Adipocyte (in vitro differentiated cells): ENCODE measurements at regions not wholly inside any gene's neighbourhood (a gene's known extent, or its start where the extent isn't known, plus 50 kb on each side); places are given as distances from the start of the nearest gene placed in this dataset.

Experiments
- DNase-seq: peaks from one replicate; pipeline ENCODE4 v3.0.0-alpha.2; 2015; ENCODE audit warnings: low read depth
- H3K27me3 ChIP-seq: replicated peaks from 2 replicates; pipeline ENCODE4 v1.7.0; 2013; ENCODE audit warnings: mild to moderate bottlenecking, low read length, moderate library complexity; ENCODE audit not compliant: control insufficient read depth, insufficient read depth
- H3K36me3 ChIP-seq: 2 replicates; pipeline ENCODE4 v1.7.0; 2013; ENCODE audit warnings: low read length, mild to moderate bottlenecking, moderate library complexity; ENCODE audit not compliant: control insufficient read depth, insufficient read depth, severe bottlenecking
- H3K4me1 ChIP-seq: 2 replicates; pipeline ENCODE4 v1.7.0; 2013; ENCODE audit warnings: mild to moderate bottlenecking, low read length, moderate library complexity; ENCODE audit not compliant: control insufficient read depth, insufficient read depth
- H3K4me3 ChIP-seq: 2 replicates; pipeline ENCODE4 v1.7.0; 2013; ENCODE audit warnings: mild to moderate bottlenecking, low read length, moderate library complexity
- H3K9ac ChIP-seq: 2 replicates; pipeline ENCODE4 v1.7.0; 2013; ENCODE audit warnings: mild to moderate bottlenecking, low read length, moderate library complexity
- H3K9me3 ChIP-seq: 2 replicates; pipeline ENCODE4 v1.7.0; 2013; ENCODE audit warnings: mild to moderate bottlenecking, low read length, moderate library complexity; ENCODE audit not compliant: control insufficient read depth

DNA sequence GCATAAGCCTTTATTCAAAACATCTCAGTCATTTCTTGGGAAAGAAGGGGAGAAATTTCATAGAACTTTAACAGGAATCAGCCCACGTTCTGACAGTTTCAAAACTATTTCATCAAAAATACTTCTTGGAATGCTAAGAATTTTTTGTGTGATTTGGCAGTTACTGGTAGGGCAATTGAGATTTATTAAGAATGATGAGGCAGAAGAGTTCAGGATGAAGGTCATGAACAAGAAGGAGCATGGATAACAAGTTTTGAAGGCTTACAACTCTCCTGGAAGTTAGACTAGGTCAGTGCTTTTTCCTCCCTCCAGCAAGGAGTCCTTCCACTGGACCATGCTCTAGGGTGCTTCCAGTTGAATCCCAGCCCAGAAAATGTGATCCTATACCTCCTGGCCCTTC, 569.9 kb downstream of the ANKRD7 start:
- Histone ChIP-seq H3K4me1 (peaks cover 38% of the 10 kb centered on the region), H3K9me3 (no peaks in the 10 kb centered on the region), H3K4me3 (no peak overlapping the region), H3K36me3 (no peaks in the 10 kb centered on the region), H3K27me3 (no peaks in the 10 kb centered on the region), H3K9ac (peak overlapping the region; percentile 69)
- DNase-seq, result no peak

DNA sequence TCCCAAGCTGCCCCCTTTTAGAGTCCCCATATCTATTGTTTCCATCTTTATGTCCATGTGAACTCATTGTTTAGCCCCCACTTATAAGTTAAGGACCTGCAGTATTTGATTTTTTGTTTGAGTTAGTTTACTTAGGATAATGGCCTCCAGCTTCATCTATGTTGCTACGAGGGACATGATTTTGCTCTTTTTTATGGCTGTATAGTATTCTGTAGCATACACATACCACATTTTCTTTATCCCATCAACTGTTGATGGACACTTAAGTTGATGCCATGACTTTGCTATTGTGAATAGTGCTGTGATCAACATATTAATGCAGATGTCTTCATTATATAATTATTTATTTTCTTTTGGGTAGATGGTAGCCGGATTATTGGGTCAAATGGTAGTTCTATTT, 576.9 kb downstream of the ANKRD7 start:
- no peak for DNase-seq
- H3K4me3 ChIP-seq, result no peak overlapping the region
- H3K36me3 ChIP-seq, result no peaks in the 10 kb centered on the region
- peaks cover 4% of the 10 kb centered on the region for H3K4me1 ChIP-seq
- H3K27me3 ChIP-seq, result no peaks in the 10 kb centered on the region
- no peaks in the 10 kb centered on the region for H3K9me3 ChIP-seq
- no peak overlapping the region for H3K9ac ChIP-seq

DNA sequence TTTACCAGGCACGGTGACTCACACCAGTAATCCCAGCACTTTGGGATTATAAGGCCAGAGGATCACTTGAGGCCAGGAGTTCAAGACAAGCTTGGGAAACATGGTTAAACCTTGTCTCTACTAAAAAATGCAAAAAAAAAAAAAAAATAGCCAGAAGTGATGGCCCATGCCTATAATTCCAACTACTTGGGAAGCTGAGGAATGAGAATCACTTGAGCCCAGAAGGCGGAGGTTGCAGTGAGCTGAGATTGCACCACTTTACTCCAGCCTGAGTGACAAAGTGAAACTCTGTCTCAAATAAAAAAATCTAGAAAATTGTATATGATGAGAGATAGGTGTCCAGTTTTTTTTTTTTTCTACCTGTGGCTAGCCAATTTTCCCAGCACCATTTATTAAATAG, 578.2 kb downstream of the ANKRD7 start:
- H3K9me3 ChIP-seq, result no peaks in the 10 kb centered on the region
- no peaks in the 10 kb centered on the region for H3K27me3 ChIP-seq
- peaks cover 4% of the 10 kb centered on the region for H3K4me1 ChIP-seq
- no peak for DNase-seq
- no peak overlapping the region for H3K9ac ChIP-seq
- no peak overlapping the region for H3K4me3 ChIP-seq
- no peaks in the 10 kb centered on the region for H3K36me3 ChIP-seq

DNA sequence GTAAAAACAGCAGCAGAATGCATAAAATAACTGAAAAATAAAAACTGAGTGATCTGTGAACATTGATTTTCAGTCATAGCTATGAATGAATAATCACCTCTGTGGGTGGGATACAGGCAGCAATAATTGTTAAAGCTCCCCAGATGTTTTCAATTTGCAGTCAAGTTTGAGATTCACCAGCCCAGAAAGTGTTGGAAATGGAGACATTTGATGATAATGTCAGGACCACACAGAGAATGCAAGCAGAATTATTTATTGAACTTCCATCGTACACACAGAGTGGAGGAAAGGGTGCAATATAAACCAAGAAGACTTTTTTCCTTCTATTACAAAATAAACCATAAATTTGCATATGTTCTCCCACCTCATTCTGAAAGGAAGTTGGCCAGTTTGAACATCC, 601.7 kb downstream of the ANKRD7 start:
- H3K4me1 ChIP-seq, result no peaks in the 10 kb centered on the region
- no peaks in the 10 kb centered on the region for H3K9me3 ChIP-seq
- no peak for DNase-seq
- no peak overlapping the region for H3K4me3 ChIP-seq
- H3K36me3 ChIP-seq, result no peaks in the 10 kb centered on the region
- H3K27me3 ChIP-seq, result no peaks in the 10 kb centered on the region
- no peak overlapping the region for H3K9ac ChIP-seq

DNA sequence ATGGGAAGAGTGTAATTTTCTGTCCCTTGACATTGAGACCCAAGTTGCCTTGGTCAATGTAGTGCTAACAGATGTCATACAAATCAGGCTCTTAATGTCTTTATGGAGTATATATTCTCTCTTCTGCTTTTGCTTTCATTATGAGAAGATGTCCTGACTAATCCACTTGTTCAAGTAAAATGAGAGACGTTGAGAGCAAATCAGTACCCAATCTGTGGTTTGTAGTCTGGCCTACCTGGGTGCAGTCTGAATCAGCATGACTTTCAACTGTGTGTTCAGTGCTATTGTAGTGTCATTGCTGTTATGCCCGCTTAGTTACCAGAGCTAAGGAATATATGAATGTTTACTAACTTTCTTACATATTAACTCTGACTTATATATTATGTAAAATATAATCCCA, 612.4 kb downstream of the ANKRD7 start:
- Histone ChIP-seq H3K4me1 (no peaks in the 10 kb centered on the region), H3K4me3 (no peak overlapping the region), H3K9ac (no peak overlapping the region), H3K36me3 (no peaks in the 10 kb centered on the region), H3K9me3 (peaks cover 14% of the 10 kb centered on the region), H3K27me3 (no peaks in the 10 kb centered on the region)
- DNase-seq, result no peak

DNA sequence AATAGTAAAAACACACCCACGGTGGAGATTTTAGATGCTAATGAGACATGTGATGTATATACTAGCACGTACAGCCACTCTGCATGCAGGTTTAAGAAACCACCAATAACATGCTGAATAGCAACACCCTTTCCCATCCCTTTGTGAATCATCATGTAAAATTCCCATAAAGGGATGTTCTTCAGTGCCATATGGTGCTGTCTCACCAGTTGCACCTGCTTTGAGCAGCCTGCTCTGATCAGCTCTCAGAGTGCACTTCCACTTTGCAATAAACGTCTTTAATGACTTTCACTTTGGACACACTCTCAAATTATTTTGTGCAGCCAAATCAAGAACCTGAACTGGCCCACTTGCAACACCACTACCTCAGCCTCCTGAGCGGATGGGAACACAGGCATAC, 615.0 kb downstream of the ANKRD7 start:
- Histone ChIP-seq H3K4me1 (no peaks in the 10 kb centered on the region), H3K4me3 (no peak overlapping the region), H3K27me3 (no peaks in the 10 kb centered on the region), H3K9ac (no peak overlapping the region), H3K36me3 (no peaks in the 10 kb centered on the region), H3K9me3 (no peaks in the 10 kb centered on the region)
- DNase-seq, result no peak

DNA sequence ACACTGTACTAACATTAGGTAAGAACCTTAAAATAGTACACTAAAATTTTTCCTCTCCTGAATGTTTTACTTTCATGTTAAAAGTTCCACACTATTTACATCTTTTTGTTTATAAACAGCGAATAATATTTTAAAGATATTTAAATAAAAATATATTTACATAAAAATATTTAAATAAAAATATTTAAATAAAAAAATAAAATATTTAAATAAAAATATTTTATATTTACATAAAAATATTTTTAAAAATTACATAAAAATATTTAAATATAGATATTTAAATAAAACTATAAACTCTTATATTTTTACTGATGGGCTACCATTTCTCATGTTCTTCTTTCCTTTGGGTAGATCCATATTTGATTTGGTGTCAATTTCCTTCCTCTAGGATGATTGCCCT, 619.0 kb downstream of the ANKRD7 start:
- H3K27me3 ChIP-seq, result no peaks in the 10 kb centered on the region
- H3K4me1 ChIP-seq, result no peaks in the 10 kb centered on the region
- H3K9ac ChIP-seq, result no peak overlapping the region
- no peak overlapping the region for H3K4me3 ChIP-seq
- H3K36me3 ChIP-seq, result no peaks in the 10 kb centered on the region
- no peaks in the 10 kb centered on the region for H3K9me3 ChIP-seq
- DNase-seq, result no peak

DNA sequence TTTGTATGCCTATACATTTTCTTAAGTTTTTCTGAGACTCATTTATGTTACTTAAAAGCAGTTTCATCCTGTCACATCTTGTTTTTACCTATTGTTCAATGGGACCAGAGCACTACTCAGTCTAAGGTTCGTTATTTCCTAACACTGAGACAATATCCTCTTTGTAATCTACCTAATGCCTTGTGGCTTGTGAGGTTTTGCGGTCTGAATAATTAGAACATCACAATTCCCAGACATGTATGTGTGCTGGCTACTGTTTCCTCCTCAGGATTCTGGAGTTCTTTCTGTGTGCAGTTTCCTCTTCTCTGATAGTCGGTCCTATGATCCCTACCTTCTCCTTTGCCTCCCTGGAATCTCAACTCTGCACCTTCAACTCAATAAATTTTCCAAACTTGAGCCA, 620.2 kb downstream of the ANKRD7 start:
- no peaks in the 10 kb centered on the region for H3K36me3 ChIP-seq
- DNase-seq, result no peak
- H3K9me3 ChIP-seq, result no peaks in the 10 kb centered on the region
- no peaks in the 10 kb centered on the region for H3K4me1 ChIP-seq
- H3K27me3 ChIP-seq, result no peaks in the 10 kb centered on the region
- no peak overlapping the region for H3K9ac ChIP-seq
- no peak overlapping the region for H3K4me3 ChIP-seq

DNA sequence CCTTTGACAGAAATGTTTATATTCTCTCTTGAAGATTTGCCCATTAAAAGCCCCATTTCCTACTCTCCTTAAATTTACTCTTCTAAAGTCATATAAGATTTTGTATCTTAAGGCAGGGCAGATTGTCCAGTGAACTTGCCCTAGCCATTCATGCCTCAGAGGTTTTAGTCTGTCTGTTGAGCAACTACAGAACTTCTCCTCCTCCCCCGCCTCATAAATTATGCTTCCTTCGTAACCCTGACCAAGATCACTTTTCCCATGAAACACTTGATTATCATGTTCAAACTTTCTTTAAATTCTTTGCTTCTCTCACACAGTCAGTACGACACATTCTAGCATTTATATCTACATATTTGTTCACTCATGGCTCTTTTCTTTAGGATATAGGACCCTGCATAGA, 621.3 kb downstream of the ANKRD7 start:
- no peak overlapping the region for H3K9ac ChIP-seq
- no peak for DNase-seq
- no peaks in the 10 kb centered on the region for H3K27me3 ChIP-seq
- H3K4me3 ChIP-seq, result no peak overlapping the region
- H3K4me1 ChIP-seq, result no peaks in the 10 kb centered on the region
- H3K9me3 ChIP-seq, result no peaks in the 10 kb centered on the region
- H3K36me3 ChIP-seq, result no peaks in the 10 kb centered on the region

DNA sequence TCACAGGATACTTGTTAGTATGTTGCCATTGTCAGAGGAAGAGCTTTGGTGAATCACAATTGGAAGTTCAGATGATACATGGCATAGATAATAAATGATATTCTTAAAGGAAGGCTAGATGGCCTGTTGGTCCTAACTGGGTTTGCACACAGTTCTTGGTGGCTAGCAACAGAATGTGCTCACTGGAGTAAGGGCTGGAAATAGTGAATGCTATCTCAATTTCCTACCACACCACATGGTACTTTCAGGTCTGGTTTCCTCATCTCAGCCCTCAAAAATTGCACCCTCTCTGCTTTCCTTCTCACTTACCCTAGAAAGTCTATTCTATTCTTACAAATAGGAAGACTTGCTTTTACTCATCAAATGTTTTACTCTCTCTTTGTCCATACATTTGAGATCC, 622.5 kb downstream of the ANKRD7 start:
- Histone ChIP-seq H3K36me3 (no peaks in the 10 kb centered on the region), H3K4me3 (no peak overlapping the region), H3K9ac (no peak overlapping the region), H3K27me3 (no peaks in the 10 kb centered on the region), H3K4me1 (no peaks in the 10 kb centered on the region), H3K9me3 (no peaks in the 10 kb centered on the region)
- no peak for DNase-seq

DNA sequence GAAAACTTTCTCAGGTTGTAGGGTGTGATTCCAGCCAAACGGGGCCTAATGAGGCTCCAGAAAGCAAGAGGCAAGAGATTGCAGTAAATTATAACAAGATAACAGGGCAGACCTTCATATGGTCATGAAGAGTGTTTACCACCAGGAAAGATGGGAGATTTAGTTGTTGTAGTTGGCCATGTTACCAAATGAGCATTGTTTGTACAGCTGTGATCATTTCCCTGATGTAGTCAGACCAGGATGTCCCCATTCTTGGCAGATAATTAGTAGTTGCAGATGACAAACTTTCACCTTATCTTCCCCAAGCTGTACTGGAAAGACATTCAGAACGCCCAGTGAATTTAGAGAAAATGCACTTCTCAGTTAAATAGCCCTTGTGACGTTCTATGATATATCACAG, 630.8 kb downstream of the ANKRD7 start:
- Histone ChIP-seq H3K27me3 (no peaks in the 10 kb centered on the region), H3K4me3 (no peak overlapping the region), H3K4me1 (no peaks in the 10 kb centered on the region), H3K9ac (no peak overlapping the region), H3K9me3 (no peaks in the 10 kb centered on the region), H3K36me3 (no peaks in the 10 kb centered on the region)
- DNase-seq, result no peak

DNA sequence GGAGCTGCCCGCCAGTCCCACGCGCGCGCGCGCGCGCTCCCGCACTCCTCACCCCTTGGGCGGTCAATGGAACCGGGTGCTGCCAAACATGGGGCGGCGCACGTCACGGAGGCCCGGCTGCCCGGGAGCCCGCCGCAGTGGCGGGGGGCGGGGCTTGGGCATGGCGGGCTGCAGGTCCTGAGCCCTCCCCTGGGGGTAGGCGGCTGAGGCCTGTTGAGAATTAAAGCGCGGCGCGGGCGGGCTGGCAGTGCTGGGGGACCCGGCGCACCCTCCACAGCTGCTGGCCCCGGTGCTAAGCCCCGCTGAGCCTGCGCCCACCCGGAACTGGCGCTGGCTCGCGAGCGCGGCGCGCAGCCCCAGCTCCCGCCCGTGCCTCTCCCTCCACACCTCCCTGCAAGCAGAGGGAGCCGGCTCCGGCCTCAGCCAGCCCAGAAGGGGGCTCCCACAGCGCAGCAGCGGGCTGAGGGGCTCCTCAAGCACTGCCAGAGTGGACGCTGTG, 634.2 kb downstream of the ANKRD7 start:
- no peaks in the 10 kb centered on the region for H3K9me3 ChIP-seq
- H3K36me3 ChIP-seq, result no peaks in the 10 kb centered on the region
- no peak for DNase-seq

More for the DNA sequence above, 634.2 kb downstream of the ANKRD7 start:
- Histone ChIP-seq H3K4me1 (no peaks in the 10 kb centered on the region), H3K9ac (no peak overlapping the region), H3K27me3 (no peaks in the 10 kb centered on the region), H3K4me3 (no peak overlapping the region)
